SKM-1 (cell line): ENCODE measurements at regions not wholly inside any gene's neighbourhood (a gene's known extent, or its start where the extent isn't known, plus 50 kb on each side); places are given as distances from the start of the nearest gene placed in this dataset.

Source experiments
- DNase-seq: peaks from one replicate; lab custom pipeline; 2025; ENCODE audit not compliant: unreplicated experiment; lab: John Stamatoyannopoulos, UW

GRCh38 chr11:120061036-120061760 is 76.7 kb downstream of the TRIM29 start:
- no peak for DNase-seq

DNA sequence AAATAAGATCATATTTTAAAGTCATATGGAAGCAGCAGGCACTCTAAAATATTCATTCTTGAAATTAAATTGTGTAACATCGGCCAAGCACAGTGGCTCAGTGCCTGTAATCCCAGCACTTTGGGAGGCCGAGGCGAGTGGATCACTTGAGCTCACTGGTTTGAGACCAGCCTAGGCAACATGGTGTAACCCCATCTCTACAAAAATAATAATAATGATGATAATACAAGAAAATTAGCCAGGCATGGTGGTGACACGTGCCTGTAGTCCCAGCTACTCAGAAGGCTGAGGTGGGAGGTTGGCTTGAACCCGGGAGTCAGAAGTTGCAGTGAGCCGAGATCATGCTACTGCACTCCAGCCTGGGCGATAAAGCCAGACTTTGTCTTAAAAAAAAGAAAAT is 77.4 kb downstream of the TRIM29 start:
- DNase-seq = no peak

DNA sequence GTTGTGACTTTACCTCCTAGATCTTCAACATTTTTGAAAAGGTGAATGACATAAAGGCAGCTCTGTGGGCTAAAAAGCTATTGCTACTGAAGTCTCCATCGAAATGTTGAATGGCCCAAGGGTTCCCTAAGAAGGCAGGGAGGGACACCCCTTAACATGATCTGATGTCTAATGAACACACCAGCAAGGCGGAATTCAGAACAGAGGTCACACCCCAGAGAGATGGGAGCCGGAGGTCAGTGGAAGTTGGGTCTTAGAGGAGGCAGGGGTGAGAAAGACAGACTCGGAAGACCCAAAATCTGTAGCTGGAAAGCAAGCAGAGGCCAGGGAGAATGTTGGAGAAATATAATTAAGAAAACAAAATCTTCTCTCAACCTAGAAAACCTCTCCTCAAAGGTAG is 79.0 kb downstream of the TRIM29 start:
- DNase-seq = no peak

- no peak for DNase-seq
Measured at GRCh38 chr11:120057595-120058581, 80.0 kb downstream of the TRIM29 start.

DNA sequence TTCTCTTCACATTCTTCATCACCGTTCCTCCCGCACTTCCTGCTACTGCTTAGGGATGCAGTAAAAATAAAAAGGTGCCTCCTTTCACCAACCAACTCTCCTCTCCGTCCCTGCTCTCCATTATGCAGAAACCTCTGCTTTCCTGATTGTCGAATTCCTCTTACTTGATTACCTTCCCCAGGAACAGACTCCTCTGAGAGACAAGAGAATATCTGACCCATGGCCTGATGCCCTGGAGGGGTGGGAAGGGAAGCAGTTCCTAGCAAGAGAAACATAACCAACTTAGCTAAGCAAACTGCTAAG is 80.9 kb downstream of the TRIM29 start:
- DNase-seq = no peak

DNA sequence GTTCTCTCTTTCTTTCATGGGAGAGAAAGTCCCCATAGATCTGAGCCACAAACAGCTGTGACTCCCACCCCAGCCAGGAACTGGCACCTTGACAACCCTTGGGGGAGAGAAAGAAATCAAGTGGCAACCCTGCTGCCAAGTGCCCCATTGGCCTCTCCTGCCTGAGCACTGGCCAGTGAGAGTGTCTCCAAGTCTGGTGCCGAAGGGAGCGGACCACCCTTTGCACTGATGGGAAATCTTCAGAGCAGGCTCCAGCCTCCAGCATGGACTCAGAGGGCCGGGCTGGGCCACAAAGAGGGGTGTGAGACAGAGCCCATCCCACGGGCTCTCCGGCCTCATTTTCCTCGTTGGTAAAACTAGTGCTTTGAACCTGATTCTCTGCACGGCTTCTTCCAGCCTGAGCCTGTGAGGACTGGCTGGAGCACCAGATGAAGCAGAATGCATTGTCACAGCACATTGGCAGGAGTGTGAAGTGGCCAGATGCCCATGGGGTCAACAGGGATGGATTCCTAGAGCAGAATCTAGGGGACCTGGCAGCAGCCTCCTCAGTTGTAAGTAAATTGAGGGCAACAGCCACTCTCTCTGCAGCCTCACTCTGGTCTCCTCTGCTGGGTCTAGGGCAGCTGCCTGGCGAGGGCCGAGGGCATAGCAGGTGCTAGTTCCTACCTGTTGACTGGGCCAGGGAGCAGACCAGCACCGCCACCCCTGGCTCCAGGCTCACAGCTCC is 81.4 kb downstream of the TRIM29 start:
- DNase-seq = no peak

GRCh38 chr11:120055646-120056045 is 82.3 kb downstream of the TRIM29 start:
- no peak for DNase-seq

- no peak for DNase-seq
Measured at GRCh38 chr11:120054753-120055045, 83.2 kb downstream of the TRIM29 start.

DNA sequence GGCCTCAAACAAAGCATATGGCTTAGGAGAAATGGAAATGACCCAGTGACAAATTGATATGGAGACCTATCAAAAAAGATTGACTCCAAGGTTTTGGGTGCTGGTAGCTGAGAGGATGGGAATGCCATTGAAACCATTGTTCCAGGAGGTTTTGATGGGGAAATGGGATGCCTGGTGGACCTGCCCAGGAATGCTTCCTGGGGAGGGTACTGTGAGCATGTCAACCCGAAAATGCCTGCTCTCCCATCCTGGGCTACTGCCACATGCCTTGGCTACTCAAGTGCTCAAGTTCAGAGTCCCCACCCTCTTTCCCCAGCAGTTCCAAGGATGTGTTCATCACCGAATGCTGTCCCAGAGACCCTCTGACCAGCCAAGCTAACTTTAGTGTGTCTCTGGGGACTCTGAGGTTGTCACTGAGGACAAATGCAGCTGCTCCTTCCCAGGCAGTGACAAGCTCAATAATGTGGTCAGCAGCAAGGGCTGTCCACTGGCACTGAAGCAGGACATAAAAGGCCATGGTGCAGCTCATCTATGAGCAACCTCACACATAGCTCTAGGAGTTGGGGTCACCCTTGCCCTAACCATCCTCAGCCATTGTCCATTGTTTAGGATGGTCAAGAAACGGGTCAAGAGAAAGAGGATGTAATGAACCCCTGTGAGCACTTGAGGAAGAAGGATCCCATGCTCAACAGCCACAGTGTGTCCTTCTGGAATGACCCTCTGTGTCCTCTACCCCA is 83.7 kb downstream of the TRIM29 start:
- DNase-seq = no peak

DNA sequence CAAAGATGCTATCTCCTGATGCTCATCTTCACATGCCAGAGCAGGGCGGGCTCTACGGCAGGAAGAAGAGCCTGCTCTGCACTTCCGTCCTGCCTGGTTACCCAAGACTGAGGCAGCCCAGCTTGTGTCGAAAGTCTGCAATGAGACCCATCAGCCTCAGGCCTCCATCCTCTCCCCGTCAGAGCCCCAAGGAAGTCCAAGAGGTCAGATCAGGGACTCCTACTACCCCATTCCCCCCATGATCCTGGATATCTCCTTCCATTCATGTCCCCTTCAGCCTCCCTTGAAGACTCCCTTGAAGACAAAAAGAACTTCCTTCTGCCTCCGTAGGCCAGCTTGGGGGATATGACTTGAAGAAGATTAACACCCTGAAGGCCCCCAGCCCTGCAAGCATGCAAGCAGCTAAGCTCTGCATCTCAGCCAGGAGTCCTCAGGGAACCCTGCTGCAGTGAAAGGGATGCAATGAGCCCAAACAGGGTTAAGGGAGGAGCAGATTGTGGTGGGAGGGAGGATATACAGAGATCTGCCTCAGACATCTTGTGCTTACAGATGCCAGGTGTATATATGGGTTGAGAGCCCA is 85.6 kb downstream of the TRIM29 start:
- no peak for DNase-seq

GRCh38 chr11:120044011-120044675 is 93.8 kb downstream of the TRIM29 start:
- DNase-seq = no peak

- DNase-seq = no peak
Measured at GRCh38 chr11:120043328-120043945, 94.5 kb downstream of the TRIM29 start.

- DNase-seq = no peak
Measured at GRCh38 chr11:120041625-120042024, 96.3 kb downstream of the TRIM29 start.

DNA sequence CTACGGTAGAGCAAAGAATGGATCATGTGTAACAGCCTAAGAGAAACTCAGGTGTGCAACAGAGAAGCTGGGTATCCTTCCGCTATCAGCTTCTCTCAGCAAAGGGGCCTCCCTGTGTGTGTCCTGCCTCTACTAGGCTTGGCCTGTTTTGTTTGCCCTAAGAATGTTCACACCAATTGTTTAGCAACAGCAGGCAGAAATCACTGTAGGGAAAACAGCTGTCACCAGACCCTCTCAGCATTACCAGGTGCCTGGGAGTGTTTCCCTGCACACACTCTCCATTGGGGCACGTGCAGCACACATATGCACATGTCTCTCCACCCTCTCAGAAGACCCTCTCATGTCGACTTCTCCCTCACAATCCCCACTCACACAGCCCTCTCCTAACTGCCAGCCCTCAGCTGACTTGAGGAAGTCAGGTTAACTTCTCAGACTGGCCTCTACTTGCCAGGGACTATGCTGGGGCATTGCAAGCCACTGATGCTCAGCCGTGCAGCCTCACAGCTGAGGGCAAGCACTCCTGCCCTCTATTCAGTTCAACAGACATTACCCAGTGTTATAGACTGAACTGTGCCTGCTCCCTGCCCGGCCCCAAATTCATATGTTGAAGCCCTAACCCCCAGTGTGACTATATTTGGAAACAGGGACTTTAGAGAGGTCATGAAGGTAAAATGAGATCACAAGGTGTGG is 97.6 kb downstream of the TRIM29 start:
- no peak for DNase-seq

DNA sequence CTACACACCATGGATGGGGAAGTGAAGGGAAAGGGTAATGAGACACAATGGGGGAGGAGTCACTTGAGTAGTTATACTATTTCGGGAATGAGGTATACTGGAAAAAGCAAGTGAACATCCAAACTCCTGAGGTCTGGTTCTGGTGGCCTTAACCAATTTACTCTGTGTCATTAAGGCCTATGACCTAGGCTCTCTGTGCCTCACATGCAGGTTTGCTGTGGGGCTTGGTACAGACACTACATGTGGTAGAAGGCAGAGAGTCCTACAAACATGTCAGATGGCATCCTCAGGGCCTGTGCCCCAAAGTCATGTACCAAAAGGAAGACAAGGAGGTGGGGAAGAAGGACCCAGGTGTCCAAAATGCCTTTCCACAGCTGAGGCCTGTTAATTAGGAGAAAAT is 98.9 kb downstream of the TRIM29 start:
- DNase-seq = no peak

GRCh38 chr11:120037111-120037510 is 100.8 kb downstream of the TRIM29 start:
- no peak for DNase-seq

DNA sequence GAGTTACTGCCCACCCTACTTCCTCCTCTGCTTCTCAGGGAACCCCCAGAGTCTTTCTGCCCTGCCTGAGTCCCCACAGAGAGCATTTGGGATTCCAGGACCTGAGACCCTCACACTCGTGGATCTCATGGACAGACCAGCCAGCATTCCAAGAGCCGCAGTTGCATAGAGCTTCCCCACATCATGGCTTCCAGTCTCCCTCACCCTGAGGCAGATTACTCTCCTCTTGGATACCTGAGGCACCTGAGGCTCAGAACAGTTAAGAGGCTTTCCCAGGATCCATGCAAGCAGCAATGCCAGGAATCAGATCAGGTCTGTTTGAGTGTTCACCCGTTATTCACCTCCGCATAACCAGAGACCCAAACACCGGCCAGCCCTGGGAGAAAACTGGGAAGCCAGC is 102.2 kb downstream of the TRIM29 start:
- DNase-seq = no peak

DNA sequence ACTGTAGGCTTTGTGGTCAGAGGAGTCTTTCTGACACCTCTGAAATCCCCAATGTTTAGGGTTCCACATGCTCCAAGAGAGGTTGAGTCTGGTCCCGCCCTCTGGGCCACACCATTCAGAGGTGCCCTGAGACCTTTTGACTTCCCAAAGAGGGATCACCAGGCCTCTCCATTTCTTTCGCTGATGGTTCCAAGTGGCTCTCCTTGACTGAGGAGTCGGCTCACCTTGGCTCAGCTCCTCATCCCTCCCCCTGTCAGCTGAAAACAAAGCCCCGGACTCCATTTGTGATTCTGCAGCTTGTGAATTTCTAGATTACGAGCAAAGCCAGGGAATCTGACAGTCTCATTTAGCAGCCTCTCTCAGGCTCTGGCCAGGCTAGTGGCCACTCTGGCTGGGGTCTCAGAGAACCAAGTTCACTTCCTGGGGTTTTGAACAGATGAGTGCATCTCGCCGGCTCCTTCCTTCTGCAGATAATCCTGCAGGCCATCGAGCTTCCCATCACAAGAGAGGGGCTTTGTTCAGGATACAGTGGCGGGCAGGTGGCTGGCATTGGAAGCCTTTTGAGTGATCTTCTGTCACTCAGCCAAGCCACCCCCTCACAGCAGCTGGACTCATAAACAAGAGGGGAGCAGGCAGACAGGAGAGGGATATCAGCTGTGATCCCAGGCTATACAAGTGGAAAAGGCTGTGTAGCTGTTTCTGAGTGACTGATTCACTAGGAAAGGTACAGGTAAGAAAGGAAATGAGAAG is 102.9 kb downstream of the TRIM29 start:
- DNase-seq = no peak
